Coronary artery (tissue), 2 donors: ENCODE measurements at regions not wholly inside any gene's neighbourhood (a gene's known extent, or its start where the extent isn't known, plus 50 kb on each side); places are given as distances from the start of the nearest gene placed in this dataset.

Experiments
- DNase-seq: peaks from one replicate; pipeline ENCODE4 v3.0.0-alpha.2; 2017; ENCODE audit warnings: low spot score
- H3K27ac ChIP-seq, 2 donors: fragments of 200-600 bp; sonication (generic); one replicate each; pipeline ENCODE4 v1.5.1; 2016 to 2019
- H3K4me3 ChIP-seq: fragments of 200-600 bp; sonication (generic); 2 replicates; pipeline ENCODE4 v1.5.1; 2016; ENCODE audit warnings: mild to moderate bottlenecking, moderate library complexity
- TF ChIP-seq, protein P1 (sequence below): fragments of 200-600 bp; sonication (generic); IDR thresholded peaks from one replicate; pipeline ENCODE4 v1.5.1; 2019; ENCODE audit warnings: antibody characterized with exemption

DNA sequence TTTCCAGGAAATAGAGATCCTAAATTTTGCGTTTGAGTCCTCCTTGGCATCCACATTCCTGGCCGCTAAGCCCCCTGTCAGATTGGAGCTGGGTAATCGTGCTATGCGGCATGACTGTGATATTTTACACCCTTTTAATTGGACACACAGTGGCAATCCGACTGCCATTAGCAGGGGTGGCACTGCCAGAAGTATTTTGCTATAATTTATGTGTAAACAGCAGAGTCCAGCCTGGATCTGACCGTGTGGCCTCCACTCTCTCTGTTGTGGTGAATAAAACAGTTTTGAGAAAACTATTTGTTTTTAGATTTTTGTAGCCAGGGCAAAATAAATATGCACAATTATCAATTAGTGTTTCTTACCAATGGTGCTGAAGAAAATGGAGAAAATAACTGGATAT, 281.0 kb upstream of the IRX2 start:
- no peak for DNase-seq
- Histone ChIP-seq H3K27ac (no peak overlapping the region), H3K4me3 (no peak overlapping the region)
- TF ChIP-seq, protein P1, sequence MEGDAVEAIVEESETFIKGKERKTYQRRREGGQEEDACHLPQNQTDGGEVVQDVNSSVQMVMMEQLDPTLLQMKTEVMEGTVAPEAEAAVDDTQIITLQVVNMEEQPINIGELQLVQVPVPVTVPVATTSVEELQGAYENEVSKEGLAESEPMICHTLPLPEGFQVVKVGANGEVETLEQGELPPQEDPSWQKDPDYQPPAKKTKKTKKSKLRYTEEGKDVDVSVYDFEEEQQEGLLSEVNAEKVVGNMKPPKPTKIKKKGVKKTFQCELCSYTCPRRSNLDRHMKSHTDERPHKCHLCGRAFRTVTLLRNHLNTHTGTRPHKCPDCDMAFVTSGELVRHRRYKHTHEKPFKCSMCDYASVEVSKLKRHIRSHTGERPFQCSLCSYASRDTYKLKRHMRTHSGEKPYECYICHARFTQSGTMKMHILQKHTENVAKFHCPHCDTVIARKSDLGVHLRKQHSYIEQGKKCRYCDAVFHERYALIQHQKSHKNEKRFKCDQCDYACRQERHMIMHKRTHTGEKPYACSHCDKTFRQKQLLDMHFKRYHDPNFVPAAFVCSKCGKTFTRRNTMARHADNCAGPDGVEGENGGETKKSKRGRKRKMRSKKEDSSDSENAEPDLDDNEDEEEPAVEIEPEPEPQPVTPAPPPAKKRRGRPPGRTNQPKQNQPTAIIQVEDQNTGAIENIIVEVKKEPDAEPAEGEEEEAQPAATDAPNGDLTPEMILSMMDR, result no peak

DNA sequence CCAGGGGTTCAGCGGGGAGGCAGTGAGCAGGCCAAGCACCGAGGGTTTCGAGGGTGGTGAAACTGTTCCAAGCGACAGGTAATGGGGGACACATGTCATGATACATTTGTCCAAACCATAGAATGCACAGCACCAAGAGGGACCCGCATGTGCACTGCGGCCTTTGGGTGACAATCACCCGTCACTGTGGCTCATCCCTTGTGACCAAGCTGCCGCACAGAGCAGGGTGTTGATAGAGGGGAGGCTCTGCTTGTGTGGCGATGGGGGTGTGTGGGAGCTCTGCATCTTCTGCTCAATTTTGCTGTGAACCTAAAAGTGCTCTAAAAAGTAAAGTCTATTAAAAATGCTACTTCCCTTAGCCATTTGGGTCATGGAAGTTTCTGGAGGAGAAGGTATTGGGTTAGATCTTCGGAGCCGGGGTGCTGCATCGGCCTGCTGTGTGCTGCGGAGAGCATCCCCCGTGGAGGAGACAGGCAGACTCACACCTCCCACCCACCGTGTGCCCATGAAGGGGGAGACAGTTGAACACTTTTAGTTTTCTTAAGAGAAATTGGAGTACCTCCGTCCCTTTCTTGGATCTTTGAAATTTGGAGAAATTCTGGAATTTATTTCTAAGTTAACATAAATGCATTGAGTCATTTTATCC, 280.4 kb upstream of the IRX2 start:
- Histone ChIP-seq H3K27ac (no peak overlapping the region), H3K4me3 (no peak overlapping the region)
- DNase-seq, result no peak
- TF ChIP-seq, protein P1, result no peak

- no peak overlapping the region for H3K4me3 ChIP-seq
- TF ChIP-seq, protein P1, result no peak
- no peak overlapping the region for H3K27ac ChIP-seq
- DNase-seq, result no peak
These were observed 279.2 kb upstream of the IRX2 start for GRCh38 chr5:3030511-3031165.

DNA sequence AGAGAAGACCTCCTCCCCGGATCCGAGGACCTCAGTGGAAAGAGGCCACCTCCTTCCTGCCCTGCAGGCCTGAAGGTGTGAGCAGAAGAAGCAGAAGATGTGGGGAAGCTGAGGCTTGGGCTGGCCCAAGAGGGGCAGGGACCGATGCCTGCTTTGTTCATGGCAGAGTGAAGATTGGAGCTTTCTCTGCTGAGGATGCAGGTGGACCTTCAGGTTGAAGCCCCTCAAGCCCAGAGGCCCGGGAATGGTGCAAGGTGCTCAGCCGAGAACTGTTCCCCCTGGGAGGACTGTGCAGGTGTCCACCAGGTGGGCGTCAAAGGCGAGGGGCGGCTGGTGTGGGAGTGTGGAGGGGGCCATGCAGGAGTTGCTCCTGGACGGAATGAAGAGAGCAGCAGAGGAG, 277.9 kb upstream of the IRX2 start:
- Histone ChIP-seq H3K4me3 (no peak overlapping the region), H3K27ac (no peak overlapping the region)
- TF ChIP-seq, protein P1, result no peak
- no peak for DNase-seq

- TF ChIP-seq, protein P1, result no peak
- DNase-seq, result no peak
- no peak overlapping the region for H3K27ac ChIP-seq
- no peak overlapping the region for H3K4me3 ChIP-seq
These were observed 276.6 kb upstream of the IRX2 start for GRCh38 chr5:3027866-3028635.

DNA sequence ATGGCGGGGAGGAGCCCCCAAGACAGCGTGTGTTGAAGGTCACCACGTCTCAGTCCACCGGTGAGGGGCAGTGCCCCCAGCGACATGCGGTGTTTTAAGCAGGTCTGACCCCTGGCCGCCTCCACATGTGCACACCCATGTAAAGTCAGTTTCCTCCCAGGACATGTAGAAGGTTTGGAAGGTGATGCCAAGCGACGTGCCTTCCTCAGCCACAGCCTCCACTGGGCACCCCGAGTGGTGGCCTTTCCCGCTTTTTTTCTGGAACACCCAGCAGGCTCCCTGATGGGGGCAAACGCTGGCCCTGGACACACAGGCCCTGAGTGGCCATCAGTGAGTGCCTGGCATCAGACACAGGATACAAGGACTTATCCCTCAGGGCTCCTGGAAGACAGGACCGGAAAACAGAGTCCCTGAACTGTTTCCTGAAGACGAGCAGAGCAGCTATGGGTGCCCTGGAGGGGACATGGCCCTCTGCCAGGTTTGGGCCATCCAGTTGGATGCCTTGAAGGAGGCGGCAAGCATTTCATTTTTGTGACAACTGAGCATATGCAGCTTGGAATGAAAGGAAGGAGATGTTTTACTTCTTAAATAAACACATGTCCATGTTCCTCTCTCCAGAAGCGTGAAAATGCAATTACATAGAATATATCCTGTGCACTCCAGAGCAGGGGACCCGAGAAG, 275.8 kb upstream of the IRX2 start:
- no peak for DNase-seq
- Histone ChIP-seq H3K4me3 (no peak overlapping the region), H3K27ac (no peak overlapping the region)
- TF ChIP-seq, protein P1, result no peak
